GM19438 (cell line): ENCODE measurements at regions not wholly inside any gene's neighbourhood (a gene's known extent, or its start where the extent isn't known, plus 50 kb on each side); places are given as distances from the start of the nearest gene placed in this dataset.

ENCODE experiments used
- ATAC-seq: cut with Tn5 transposase; IDR thresholded peaks from one replicate; pipeline ENCODE4 v1.9.1; 2021; ENCODE audit warnings: low read depth; ENCODE audit not compliant: unreplicated experiment

DNA sequence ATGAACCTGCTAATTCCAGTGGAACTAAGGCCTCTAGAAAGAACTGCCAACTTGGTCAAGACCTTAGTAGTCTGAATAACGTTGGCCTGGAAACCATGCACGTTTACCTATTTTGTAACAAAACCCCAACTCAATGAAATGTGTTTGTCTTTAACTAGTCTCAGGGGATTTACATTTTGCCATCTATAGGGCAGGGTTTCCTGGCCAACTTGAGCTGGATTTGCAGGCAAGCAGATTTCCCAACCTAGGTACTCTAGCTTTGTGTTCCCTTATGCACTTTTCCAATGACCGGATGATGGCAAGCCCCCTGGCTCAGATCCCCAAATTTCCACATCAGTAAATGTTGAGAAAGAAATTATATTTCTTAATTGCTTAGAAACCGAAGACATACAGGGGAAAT lies 114.5 kb downstream of the IRS2 start:
- ATAC-seq, result no peak

DNA sequence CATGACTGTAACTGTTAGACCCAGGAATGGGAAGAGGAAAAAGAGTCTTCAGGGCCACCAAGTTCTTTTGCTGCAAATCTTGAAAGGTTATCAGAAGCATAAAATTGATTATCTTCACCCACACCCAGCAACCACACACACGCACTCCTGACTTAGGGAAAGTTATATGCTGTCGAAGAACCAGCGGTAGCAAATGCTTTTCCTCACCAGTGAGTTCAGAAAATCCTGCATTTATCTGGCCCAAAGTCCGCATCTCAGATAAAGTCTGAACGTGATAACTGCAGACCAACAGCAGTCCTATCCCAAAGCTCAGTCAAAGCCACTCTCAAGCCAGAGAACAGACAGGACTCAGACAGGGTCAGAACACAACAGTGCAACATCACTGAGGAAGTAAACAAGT lies 115.6 kb downstream of the IRS2 start:
- ATAC-seq, result no peak

DNA sequence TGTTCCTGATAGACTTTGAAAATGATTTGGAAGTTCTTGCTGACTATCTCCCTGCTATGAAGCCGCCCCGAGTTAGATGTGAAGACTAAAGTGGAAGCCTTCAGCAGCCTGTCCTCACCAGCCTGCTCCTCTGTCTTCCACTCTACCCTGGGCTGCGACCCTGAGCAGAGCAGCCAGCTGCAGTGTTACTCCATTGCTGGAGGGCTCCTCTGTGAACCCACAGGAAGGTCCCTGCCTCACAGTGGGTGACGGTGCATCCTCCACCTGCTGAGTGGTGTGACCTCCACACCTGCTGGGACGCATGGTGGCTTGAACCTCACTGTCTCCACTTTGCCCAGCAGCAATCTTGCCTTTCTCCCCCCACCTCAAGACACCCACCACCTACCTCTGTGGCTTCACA lies 116.4 kb downstream of the IRS2 start:
- ATAC-seq, result no peak

DNA sequence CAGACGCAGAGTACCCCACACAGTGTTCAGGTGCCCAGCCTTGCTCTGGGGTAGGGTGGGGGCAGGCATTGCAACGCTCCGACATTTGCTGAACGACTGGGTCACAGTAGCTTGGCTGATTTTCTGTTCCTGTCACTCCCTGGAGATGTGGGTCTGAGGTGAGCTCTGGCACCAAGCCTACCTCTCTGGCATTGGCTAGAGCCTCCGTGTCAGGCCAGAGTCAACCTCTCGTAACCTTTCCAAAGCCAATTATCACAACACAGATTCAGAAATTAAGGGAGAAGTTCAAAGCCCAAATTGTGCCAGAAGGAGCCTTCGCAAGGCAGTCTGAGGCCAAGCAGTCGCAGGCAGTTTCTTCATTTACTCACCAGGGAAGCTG lies 117.2 kb downstream of the IRS2 start:
- no peak for ATAC-seq

DNA sequence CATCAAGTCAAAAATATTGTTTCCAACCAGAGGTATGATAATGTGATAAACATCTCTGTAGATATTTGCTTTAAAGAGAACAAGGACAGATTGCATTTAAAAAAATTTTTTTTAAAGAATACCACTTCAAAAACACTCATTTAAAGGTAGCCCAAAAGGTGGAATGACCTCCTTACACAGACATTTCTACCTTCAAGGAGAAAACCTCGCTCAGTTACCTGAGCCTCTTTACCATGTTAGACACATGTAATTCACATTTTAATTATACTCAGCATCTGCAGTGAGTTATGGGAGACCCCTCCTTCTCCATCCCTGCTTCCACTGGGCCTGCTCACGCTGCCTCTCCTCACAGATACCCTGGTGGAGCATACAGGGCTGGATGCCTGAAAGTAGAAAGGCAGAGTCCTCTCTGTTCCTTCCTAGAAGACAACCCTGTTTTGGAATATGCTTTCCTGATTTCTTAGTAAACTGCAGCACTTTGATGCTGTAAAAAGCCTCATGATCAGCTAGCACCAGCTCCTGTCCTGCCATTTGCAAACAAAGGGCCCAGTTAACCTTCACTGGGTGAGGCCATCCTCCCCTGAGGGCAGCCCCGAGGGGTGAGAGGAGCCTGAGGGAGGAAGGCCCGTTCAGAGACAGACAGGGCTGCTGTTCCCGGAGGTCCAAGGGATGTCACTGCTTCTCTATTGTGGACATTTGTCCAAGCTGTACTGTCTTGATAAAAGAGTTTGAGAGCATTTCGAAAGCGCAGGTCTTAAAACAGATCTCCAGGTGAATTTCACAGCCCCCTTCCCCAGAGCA lies 117.8 kb downstream of the IRS2 start:
- no peak for ATAC-seq

DNA sequence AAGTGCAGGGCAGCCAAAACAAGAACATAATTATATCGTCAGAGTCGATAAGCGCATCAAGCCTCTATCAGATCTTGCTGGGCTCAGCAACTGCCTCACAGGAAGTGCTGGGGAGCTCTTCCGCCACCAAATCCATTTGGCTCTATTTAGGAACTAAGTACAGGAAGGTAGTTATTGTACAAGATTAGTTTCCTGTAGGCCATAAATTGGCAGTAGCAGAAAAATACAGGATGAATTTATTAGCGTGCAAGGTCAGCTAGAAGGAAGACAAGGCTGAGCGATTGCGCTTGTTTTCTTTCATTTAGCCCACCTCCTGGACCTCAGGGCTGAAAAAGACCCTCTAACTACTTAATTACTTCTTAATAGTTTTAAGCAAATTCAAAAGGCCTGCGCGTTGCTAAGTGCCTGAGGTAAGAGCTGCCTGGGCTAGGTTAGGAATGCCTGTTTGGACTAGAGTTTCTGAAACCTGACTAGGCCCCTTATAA lies 118.5 kb downstream of the IRS2 start:
- no peak for ATAC-seq

DNA sequence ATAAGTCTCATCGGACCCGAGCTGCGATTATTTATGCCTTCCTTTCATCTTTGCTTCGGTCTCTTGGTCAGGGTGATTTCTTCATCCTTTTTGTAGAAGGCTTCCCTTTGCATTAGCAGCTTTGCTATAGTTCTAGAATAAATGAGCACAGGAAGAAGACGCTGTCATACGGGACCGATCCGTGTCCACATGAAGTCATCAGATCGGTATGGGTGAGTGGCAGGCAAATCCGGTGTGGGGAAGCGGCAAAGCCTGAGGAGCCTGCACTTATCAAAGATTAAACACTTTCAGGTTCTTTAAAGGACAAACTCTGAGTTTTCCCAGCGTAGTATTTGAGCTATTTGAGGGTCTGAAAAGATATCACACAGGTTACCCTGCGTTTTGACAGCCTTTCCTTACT lies 119.3 kb downstream of the IRS2 start:
- ATAC-seq, result no peak

DNA sequence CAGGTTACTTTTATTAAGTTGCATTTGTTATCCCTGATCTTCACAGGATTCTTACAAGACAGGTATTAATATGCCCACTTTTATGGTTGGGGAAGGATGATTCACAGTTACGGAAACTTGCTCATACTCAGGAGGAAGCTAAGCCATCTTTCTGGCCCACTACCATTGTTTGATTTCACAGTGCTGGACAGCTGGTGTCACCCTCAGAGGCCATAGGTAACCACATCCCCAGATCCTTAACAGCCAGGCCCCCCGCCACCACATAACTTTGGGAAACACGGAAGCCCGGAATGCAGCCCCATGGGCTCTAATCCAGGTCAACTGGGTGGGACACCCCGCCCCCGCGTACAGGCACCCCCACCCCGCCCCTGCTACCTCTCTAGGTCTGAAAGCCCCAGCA lies 119.7 kb downstream of the IRS2 start:
- no peak for ATAC-seq

DNA sequence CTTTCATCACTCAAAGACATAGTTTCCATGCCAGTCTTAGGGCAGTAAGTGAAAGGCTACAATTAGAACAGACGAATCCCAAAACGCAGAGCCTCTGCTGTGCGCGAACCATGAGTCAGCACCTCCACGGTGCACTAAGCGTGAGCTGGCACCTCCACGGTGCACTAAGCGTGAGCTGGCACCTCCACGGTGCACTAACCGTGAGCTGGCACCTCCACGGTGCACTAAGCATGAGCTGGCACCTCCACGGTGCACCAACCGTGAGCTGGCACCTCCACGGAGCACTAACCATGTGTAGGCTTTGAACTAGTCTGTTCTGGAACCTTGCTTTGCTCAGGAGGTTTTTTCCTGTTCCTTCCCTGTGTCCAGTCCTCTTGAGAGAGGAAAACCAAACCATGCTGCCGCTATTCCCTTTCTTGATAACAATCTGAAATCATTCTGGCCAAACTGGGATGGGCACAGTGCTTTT lies 120.6 kb downstream of the IRS2 start:
- ATAC-seq, result no peak

DNA sequence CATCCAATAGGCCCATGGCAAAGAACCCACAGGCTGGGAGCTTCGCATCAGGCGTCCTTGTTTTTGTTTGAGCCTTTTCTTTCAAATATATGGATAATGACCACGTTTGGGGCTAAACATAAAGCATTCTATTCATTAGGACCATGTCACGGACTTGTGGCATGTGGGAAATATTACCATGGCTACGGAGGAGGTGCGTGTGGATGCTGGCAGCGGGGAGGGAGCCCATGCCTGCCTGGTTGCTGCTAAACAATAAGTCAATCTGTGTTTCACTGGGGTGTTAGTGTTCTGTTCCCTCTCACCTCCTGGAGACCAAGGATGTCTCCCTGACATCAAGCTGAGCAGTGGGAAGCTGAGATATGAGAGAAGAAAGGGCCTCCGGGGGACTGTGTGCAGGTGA lies 121.1 kb downstream of the IRS2 start:
- ATAC-seq, result no peak

DNA sequence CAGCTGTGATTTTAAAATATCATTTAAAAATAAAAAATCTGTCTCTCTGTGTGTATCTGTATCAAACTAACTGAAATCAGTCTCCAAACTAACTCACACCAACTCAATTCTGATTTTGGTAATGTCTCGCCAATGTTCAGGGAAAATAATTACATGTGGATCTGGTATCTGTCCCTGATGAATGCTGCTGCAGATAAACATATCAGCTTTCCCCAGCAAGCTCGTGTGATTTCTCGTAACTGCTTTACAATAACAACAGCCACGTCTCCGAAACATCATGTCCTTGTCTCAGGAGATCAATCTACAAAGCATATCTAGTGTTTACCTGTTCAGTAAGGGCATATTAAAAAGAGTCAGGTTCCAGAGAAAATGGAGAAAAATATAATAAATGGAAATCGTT lies 129.0 kb downstream of the IRS2 start:
- no peak for ATAC-seq

DNA sequence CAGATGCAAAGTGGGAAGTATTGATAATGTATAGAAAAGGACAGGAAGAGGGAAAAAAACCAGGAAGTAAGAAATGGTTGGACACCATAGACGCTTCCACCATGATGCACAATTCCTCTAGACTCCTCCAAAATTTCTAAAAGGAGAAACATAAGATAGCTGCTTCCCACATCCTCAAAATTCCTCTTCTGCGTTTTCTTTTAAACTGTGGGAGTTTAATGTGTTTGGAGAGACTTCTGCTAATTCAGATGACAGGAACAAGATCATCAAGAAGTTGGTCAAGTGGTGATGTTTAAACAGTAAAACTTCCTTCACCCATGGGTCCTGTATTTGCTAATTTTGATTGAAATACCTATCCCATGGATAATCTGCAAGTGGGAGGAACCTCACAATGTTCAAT lies 130.2 kb downstream of the IRS2 start:
- no peak for ATAC-seq

DNA sequence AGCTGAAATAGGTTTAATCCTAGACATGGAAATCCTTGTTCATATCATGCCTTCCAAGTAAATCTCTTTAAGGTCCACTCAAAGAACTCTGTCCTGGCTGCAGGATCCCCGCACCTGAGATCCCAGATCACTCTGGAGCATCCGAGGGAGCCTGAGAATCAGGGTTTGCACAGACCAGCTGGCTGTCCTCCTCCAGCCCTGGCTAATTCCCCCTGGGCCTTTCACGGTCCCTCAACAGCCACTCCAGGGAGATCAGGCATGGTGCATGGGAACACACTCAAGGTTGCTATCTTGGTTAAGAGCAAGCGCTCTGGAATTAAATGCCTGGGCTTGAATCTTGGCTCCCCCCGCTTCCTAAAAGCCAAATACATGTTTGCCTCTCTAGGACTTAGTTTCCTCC lies 130.8 kb downstream of the IRS2 start:
- no peak for ATAC-seq

DNA sequence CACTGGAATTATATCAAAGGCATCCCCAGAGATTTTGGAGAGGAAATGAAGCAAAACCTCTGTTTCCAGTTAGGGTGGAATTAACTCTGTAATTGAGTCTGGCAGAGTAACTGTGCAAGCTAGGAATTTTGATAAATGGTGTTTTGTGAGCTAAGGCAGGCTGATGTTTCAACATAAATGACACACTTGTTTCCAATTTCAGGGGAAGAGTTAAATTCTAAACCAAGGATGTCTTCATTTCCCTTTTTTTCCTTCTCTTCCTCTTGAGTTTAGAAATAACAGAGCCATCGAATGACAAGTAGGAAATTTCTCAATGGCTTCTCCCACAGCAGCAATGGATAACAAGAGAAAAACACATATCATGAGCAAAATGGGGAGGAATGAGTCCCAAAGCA lies 131.2 kb downstream of the IRS2 start:
- no peak for ATAC-seq

DNA sequence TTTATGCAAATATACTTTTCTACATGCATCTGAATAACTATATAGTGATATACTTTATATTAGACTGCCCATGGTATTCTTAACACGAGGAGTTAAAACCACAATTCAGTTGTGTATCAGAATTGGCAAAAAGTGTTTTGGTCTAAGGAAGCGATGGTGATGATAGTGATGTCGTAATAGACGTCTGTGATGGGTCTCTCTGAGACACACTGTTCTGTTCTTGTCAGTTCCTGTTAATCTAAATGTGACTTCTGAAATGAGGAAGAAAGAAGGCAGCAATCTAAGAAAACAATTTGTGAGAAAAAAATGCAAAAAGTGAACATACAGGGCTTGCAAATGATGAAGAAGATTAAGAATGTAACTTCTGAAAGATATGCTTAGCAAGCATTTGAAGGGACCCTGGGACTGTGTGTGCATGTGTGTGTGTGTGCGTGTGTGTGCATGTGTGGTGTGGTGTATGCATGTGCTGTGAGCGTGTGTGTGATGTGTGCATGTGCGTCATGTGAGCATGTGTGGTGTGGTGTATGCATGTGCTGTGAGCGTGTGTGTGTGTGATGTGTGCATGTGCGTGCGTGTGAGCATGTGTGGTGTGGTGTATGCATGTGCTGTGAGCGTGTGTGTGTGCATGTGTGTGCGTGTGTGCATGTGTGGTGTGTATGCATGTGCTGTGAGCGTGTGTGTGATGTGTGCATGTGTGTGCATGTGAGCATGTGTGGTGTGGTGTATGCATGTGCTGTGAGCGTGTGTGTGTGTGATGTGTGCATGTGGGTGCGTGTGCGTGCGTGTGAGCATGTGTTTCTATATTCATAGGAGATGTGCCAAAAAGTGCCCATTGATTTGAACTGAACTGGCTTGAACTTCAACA lies 131.8 kb downstream of the IRS2 start:
- no peak for ATAC-seq

DNA sequence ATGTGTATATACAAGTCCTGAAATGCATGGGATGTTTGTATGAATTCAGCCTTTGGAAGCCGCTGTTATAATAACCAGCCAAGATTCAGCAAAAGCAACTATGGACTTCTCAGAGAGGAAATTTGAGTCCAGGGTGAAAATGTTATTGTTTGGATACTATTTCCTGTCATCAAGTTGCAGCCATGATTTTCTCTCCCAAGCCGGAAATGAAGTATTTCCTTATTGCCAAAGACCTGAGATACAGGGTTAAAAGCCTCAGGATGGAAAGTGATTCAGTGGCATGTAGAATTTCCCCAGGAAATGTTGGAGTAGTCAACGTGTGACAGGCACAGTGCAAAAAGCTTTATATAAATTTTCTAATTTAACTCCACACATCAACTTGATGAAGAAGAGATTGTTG lies 133.9 kb downstream of the IRS2 start:
- ATAC-seq, result no peak

DNA sequence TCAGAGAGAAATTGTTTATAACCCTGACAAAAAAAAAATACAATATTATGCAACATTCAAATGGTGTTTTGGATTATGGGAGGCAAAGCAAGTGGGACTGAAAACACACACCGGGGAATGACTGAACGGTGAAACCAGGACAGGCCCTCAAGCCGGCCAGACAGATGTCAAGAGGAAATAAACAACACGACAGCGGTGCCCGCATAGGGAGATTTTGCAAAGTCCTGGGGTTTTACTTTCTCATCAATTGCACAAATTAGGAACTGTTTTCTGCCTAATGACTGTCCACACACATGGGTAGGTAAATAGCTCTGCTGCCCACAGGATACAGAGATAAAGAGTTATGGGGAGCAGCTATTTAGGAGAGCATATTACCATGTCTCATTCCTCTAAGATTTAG lies 134.5 kb downstream of the IRS2 start:
- no peak for ATAC-seq

DNA sequence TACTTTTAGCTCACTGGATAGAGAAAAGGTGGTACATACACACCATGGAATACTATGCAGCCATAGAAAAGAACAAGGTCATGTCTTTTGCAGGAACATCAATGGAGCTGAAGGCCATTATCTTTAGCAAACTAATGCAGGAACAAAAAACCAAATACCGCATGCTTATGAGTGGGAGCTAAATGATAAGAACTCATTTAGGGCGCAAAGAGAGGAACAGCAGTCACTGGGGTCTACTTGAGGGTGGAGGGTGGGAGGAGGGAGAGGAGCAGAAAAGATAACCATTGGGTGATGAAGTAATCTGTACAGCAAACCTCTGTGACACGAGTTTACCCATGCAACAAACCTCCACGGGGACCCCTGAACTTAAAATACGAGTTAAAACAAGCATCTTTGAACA lies 135.1 kb downstream of the IRS2 start:
- ATAC-seq, result no peak

DNA sequence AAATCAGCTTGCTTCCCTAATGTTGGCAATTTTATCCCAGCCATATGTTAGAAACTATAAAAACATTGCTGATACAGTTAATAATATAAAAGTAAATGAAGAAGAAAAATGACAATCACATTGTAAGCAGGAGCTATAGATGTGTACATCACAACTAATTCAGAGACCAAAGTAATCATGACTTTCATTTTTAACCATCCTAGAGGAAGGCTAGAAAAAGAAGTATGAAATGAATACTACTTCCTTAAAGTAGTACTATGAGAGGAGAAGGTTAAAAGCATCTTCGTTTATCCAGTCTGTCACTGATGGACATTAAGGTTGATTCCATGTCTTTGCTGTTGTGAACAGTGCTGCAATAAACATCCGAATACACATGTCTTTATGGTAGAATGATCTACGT lies 135.5 kb downstream of the IRS2 start:
- ATAC-seq, result no peak

DNA sequence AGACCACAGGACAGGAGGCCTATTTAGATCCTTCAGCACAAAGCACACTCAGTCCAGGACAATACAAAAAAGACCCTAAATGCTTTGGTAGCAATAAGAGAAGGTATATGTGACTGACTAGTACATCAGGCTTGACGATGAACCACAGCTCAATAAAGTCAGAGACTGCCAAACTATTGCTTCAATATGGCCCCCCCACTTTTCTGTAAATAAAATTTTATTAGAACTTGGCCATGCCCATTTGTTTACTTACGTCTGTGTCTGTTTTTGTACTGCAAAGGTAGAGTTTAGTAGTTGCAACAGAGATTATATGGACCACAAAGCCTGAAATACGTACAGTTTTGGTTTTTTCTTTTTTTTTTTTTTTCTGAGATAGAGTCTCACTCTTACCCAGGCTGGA lies 136.7 kb downstream of the IRS2 start:
- ATAC-seq, result no peak

DNA sequence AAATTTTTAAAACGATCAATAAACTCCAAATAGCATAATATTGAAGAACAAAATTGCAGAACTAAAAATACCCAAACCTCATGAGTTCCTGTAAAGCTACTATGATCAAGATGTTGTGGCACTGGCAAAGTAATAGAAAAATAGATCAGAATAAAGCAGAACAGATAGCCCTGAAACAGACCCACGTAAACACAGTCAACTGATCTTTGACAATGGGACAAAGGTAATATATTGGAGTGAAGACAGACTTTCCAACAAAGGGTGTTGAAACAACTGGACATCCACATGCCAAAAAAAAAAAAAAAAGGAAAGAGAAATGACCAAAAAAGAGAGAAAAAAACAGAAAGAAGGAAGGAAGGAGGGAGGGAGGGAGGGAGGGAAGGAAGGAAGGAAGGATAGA lies 138.7 kb downstream of the IRS2 start:
- no peak for ATAC-seq

DNA sequence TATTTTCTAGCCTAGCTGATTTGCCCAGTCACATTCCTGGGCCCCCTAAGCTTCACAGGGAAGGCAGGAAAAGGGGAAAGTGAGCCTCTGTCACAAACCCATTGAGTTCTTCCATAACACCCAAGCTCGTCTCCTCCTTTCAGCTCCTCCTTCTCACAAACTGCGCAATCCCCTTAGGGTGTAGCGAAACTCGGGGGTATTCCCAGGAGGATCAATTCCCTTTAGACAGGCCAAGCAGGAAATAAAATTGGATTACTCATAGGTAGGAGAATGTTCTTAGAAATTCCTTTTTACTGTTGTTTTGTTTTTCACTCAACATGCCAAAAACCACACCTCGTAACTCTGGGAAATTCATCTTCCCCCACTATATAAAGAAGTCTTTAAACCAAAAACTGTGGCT lies 139.3 kb downstream of the IRS2 start:
- ATAC-seq, result no peak
